SU-DHL-6 (cell line): ENCODE measurements at regions not wholly inside any gene's neighbourhood (a gene's known extent, or its start where the extent isn't known, plus 50 kb on each side); places are given as distances from the start of the nearest gene placed in this dataset.

ENCODE experiments used
- EZH2phosphoT487 ChIP-seq: fragments of 200-600 bp; sonication (generic), shearing (Covaris generic); conservative IDR thresholded peaks from 2 replicates; pipeline ENCODE4 v1.6.1; 2018; ENCODE audit warnings: mild to moderate bottlenecking, antibody characterized with exemption, low read length, moderate library complexity, mixed read lengths
- TF ChIP-seq, protein P1 (sequence below): fragments of 200-600 bp; sonication (generic); IDR thresholded peaks from one replicate; pipeline ENCODE4 v1.5.1; 2017; ENCODE audit warnings: antibody characterized with exemption, mild to moderate bottlenecking, low read length, moderate library complexity; ENCODE audit not compliant: insufficient read depth, poor library complexity, severe bottlenecking

DNA sequence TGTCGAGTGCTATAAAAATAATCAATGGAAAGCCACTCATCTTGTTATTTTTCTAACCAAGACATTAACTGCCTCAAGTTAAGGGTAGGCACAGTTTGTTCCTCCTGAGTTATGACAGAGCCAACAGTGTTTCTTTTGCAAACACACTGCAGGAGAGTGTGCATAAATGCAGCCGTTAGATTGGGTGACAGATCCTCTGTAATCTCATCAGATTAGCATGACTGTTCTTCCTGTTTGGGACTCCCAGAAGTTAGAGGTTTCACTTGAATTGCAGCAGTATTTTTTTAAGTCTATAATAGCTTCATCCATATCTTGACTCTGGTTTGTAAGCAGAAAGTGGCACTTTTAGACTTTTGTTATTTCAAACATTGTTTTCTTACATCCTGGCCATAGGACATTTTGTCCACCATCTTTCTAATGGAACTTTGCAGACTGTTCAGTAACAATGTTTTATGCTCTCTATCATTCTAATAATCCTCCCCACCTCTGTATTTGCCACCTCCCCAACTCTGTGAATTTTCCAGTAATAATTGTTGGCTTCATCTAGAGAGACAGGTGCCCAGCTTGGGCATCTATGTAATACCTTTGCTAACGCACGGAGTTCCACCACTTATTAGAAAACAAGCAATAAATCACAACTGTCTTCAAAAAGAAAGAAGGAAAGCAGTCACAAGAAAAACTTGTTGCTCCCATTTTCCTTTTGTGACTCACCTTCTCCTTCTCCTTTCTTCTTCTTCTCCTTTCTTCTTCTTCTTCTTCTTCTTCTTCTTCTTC is 560.0 kb downstream of the ADCYAP1 start:
- TF ChIP-seq, protein P1, sequence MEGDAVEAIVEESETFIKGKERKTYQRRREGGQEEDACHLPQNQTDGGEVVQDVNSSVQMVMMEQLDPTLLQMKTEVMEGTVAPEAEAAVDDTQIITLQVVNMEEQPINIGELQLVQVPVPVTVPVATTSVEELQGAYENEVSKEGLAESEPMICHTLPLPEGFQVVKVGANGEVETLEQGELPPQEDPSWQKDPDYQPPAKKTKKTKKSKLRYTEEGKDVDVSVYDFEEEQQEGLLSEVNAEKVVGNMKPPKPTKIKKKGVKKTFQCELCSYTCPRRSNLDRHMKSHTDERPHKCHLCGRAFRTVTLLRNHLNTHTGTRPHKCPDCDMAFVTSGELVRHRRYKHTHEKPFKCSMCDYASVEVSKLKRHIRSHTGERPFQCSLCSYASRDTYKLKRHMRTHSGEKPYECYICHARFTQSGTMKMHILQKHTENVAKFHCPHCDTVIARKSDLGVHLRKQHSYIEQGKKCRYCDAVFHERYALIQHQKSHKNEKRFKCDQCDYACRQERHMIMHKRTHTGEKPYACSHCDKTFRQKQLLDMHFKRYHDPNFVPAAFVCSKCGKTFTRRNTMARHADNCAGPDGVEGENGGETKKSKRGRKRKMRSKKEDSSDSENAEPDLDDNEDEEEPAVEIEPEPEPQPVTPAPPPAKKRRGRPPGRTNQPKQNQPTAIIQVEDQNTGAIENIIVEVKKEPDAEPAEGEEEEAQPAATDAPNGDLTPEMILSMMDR, result no peak
- no peak for TF ChIP-seq EZH2phosphoT487
